ENCODE measurements at regions not wholly inside any gene's neighbourhood (a gene's known extent, or its start where the extent isn't known, plus 50 kb on each side); places are given as distances from the start of the nearest gene placed in this dataset.

DNA sequence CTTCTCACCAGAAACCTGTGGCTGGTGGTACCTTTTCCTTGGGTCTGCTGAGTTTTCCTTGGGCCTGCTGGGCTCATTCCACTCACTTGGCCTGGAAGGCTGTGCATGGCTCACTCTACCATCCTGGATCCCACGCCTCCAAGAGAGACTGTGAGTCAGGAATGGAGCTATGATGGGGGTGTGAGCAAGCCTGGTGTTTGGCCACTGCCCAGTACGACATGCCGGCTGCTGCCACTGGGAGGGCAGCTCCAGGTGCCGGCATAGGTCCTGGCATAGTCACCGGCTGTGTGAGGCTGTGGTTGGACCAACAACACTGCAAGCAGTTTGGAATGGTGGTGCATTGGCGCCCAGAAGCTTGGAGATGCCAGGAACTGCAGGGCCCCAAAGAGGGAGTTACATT lies 721.7 kb downstream of the PCDH18 start:
- ATAC-seq (no peak), FAIRE-seq (no peak), DNase-seq (ENCODE audit: low read depth in 1 of 2, low spot score in 1 of 2) (no peak)
- Histone ChIP-seq H3K4me3 (no peak overlapping the region), H3K27ac (no peak overlapping the region), H3K4me1 (no peaks in the 10 kb centered on the region), H3K9me3 (no peaks in the 10 kb centered on the region), H3K4me2 (no peak overlapping the region)
- CTCF ChIA-PET: no interaction called here
- 46% methylated on average over 3 of the region's 6 CpGs for WGBS (ENCODE audit: missing lambda C conversion rate)
- TF ChIP-seq KDM1A (IDR thresholded peaks at IDR 0.05; ENCODE audit: low read depth) (no peak), ZFP36 (IDR thresholded peaks at IDR 0.05; ENCODE audit: borderline replicate concordance, partially characterized antibody) (no peak), POLR2AphosphoS2 (conservative IDR thresholded peaks at IDR 0.05; ENCODE audit: low read length) (no peak)
- TF ChIP-seq, protein P1, sequence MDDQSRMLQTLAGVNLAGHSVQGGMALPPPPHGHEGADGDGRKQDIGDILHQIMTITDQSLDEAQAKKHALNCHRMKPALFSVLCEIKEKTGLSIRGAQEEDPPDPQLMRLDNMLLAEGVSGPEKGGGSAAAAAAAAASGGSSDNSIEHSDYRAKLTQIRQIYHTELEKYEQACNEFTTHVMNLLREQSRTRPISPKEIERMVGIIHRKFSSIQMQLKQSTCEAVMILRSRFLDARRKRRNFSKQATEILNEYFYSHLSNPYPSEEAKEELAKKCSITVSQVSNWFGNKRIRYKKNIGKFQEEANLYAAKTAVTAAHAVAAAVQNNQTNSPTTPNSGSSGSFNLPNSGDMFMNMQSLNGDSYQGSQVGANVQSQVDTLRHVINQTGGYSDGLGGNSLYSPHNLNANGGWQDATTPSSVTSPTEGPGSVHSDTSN (IDR thresholded peaks at IDR 0.05): no peak
- TF ChIP-seq, protein P2, sequence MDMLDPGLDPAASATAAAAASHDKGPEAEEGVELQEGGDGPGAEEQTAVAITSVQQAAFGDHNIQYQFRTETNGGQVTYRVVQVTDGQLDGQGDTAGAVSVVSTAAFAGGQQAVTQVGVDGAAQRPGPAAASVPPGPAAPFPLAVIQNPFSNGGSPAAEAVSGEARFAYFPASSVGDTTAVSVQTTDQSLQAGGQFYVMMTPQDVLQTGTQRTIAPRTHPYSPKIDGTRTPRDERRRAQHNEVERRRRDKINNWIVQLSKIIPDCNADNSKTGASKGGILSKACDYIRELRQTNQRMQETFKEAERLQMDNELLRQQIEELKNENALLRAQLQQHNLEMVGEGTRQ (IDR thresholded peaks at IDR 0.05): no peak
- POLR2A ChIA-PET: no interaction called here

DNA sequence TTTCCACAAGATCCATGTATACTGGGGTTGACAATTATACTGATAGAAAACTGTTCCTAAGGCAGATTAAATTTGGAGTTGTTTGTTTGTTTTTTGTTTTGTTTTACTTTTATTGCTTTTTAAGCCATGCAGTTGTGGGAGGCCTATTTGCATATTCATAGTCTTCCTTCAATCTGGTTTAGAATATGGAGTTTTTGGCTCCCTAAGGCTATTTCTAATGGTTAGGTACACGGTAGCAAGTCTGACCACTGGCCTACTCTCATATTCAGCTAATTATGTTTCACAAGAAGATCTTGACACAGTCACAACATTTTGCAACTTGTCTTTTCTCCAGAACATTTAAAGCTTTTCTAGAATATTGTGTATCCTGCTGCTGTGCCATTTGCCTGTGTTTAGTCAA lies 725.5 kb downstream of the PCDH18 start:
- H3K9me3 ChIP-seq: no peaks in the 10 kb centered on the region
- ATAC-seq: no peak
- ChIA-PET CTCF (no interaction called here), POLR2A (no interaction called here)
- no peak for DNase-seq (ENCODE audit: low read depth in 1 of 2, low spot score in 1 of 2)
- no peaks in the 10 kb centered on the region for H3K4me1 ChIP-seq
- 7% methylated on average over 1 of the region's 1 CpG for WGBS (ENCODE audit: missing lambda C conversion rate)
- H3K4me2 ChIP-seq: no peak overlapping the region
- H3K4me3 ChIP-seq: no peak overlapping the region
- TF ChIP-seq HOXA7 (CRISPR knock-in tag; IDR thresholded peaks at IDR 0.05) (no peak), FOXS1 (CRISPR knock-in tag; IDR thresholded peaks at IDR 0.05) (no peak), CBX8 (IDR thresholded peaks at IDR 0.05) (no peak), HOXB13 (CRISPR knock-in tag; IDR thresholded peaks at IDR 0.05; ENCODE audit: low read depth) (no peak), RFX5 (IDR thresholded peaks at IDR 0.05) (no peak), POLR2AphosphoS2 (conservative IDR thresholded peaks at IDR 0.05; ENCODE audit: low read length) (no peak), FOSB (CRISPR knock-in tag; IDR thresholded peaks at IDR 0.05) (no peak), ZSCAN20 (CRISPR knock-in tag; IDR thresholded peaks at IDR 0.05) (no peak), JUN (IDR thresholded peaks at IDR 0.05) (no peak), ZNF302 (CRISPR knock-in tag; IDR thresholded peaks at IDR 0.05) (no peak)
- TF ChIP-seq, protein P3, sequence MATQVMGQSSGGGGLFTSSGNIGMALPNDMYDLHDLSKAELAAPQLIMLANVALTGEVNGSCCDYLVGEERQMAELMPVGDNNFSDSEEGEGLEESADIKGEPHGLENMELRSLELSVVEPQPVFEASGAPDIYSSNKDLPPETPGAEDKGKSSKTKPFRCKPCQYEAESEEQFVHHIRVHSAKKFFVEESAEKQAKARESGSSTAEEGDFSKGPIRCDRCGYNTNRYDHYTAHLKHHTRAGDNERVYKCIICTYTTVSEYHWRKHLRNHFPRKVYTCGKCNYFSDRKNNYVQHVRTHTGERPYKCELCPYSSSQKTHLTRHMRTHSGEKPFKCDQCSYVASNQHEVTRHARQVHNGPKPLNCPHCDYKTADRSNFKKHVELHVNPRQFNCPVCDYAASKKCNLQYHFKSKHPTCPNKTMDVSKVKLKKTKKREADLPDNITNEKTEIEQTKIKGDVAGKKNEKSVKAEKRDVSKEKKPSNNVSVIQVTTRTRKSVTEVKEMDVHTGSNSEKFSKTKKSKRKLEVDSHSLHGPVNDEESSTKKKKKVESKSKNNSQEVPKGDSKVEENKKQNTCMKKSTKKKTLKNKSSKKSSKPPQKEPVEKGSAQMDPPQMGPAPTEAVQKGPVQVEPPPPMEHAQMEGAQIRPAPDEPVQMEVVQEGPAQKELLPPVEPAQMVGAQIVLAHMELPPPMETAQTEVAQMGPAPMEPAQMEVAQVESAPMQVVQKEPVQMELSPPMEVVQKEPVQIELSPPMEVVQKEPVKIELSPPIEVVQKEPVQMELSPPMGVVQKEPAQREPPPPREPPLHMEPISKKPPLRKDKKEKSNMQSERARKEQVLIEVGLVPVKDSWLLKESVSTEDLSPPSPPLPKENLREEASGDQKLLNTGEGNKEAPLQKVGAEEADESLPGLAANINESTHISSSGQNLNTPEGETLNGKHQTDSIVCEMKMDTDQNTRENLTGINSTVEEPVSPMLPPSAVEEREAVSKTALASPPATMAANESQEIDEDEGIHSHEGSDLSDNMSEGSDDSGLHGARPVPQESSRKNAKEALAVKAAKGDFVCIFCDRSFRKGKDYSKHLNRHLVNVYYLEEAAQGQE (IDR thresholded peaks at IDR 0.05): no peak
- TF ChIP-seq, protein P2 (IDR thresholded peaks at IDR 0.05): no peak
- TF ChIP-seq, protein P4, sequence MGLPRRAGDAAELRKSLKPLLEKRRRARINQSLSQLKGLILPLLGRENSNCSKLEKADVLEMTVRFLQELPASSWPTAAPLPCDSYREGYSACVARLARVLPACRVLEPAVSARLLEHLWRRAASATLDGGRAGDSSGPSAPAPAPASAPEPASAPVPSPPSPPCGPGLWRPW (IDR thresholded peaks at IDR 0.05): no peak
- FAIRE-seq: no peak
- H3K27ac ChIP-seq: no peak overlapping the region

DNA sequence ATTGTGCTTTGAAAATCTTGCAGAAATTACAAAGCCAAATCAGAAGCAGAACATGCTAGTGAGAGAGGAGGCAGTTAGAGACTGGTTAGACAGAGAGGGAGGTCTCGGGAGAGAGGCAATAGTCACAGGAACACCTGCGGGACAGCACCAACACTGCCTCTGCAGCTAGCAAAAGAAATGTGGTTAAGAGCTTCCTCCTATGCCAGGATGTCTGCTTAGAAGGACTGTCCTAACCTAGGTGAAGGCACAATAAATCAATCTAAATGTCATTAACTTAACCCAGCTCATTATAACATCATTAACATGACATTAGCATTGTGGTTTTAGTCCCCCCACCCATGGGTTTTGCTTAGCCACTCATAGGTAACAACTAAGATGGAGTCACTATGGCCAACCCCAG lies 726.7 kb downstream of the PCDH18 start:
- no peak for ATAC-seq
- Histone ChIP-seq H3K27ac (no peak overlapping the region), H3K4me2 (no peak overlapping the region), H3K4me3 (no peak overlapping the region), H3K4me1 (no peaks in the 10 kb centered on the region), H3K9me3 (no peaks in the 10 kb centered on the region)
- CTCF ChIA-PET: no interaction called here
- TF ChIP-seq, protein P5, sequence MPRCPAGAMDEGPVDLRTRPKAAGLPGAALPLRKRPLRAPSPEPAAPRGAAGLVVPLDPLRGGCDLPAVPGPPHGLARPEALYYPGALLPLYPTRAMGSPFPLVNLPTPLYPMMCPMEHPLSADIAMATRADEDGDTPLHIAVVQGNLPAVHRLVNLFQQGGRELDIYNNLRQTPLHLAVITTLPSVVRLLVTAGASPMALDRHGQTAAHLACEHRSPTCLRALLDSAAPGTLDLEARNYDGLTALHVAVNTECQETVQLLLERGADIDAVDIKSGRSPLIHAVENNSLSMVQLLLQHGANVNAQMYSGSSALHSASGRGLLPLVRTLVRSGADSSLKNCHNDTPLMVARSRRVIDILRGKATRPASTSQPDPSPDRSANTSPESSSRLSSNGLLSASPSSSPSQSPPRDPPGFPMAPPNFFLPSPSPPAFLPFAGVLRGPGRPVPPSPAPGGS (IDR thresholded peaks at IDR 0.05): no peak
- no peak for TF ChIP-seq HDAC2 (IDR thresholded peaks at IDR 0.05)
- no peak for TF ChIP-seq JUN (IDR thresholded peaks at IDR 0.05)
- TF ChIP-seq, protein P6, sequence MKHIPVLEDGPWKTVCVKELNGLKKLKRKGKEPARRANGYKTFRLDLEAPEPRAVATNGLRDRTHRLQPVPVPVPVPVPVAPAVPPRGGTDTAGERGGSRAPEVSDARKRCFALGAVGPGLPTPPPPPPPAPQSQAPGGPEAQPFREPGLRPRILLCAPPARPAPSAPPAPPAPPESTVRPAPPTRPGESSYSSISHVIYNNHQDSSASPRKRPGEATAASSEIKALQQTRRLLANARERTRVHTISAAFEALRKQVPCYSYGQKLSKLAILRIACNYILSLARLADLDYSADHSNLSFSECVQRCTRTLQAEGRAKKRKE (CRISPR knock-in tag; IDR thresholded peaks at IDR 0.05; ENCODE audit: low read depth): no peak
- TF ChIP-seq RARB (CRISPR knock-in tag; IDR thresholded peaks at IDR 0.05): no peak
- TF ChIP-seq ZC3H11A (IDR thresholded peaks at IDR 0.05): no peak
- TF ChIP-seq EP300 (IDR thresholded peaks at IDR 0.05): no peak
- no peak for DNase-seq (ENCODE audit: low read depth in 1 of 2, low spot score in 1 of 2)
- FAIRE-seq: no peak
- 77% methylated on average over 2 of the region's 2 CpGs for WGBS (ENCODE audit: missing lambda C conversion rate)
- POLR2A ChIA-PET: no interaction called here

All from A549 (cell line).